Dermis microvascular lymphatic vessel endothelial cell (primary cell): ENCODE measurements at regions not wholly inside any gene's neighbourhood (a gene's known extent, or its start where the extent isn't known, plus 50 kb on each side); places are given as distances from the start of the nearest gene placed in this dataset.
"Not testable (repeated sequence)": the region's sequence is repeated elsewhere in the genome, so short reads cannot be mapped to it uniquely, and the experiment has no call there.

Experiments used
- DNase-seq, 2 donors: peaks; one replicate each; pipeline versions ENCODE4 v3.0.0 to v3.0.0-alpha.2; 2010; ENCODE audit warnings: low read depth in 2 of 2

DNA sequence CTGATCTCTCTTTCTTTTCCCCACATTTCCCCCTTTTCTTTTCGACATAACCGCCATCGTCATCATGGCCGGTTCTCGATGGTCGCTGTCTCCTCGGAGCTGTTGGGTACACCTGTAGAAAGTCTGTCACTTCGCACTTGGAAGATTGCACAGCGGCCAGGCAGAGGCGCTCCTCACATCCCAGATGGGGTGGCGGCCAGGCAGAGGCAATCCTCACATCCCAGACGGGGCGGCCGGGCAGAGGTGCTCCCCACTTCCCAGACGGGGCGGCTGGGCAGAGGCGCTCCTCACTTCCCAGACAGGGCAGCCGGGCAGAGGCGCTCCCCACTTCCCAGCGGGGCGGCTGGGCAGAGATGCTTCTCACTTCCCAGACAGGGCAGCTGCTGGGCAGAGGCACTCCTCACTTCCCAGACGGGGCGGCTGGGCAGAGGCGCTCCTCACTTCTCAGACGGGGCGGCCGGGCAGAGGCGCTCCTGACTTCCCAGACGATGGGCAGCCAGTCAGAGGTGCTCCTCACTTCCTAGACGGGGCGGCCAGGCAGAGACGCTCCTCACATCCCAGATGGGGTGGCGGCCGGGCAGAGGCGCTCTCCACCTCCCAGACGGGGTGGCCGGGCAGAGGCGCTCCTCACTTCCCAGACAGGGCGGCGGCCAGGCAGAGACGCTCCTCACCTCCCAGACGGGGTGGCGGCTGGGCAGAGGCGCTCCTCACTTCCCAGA lies 110.7 kb downstream of the C5orf15 start:
- DNase-seq = not testable (repeated sequence)

DNA sequence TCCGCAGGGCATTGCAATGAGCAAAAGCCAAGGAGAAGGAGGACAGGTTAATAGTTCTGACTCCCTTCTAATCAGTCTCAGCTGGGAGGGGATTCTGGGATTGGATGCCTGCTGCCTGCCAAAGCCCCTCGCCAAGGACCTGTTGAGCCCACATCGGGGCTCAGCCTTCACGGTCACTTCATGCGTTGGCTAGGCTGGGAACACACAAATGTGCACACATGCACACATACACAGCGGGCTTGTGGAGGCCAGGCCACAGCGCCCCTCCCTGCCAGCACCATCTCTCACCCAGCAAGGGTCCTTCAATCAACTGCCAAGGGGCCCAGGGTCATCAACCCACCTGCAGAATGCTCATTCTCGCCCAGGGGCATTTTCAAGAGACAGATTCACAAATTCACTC lies 113.9 kb downstream of the C5orf15 start:
- no peak for DNase-seq

DNA sequence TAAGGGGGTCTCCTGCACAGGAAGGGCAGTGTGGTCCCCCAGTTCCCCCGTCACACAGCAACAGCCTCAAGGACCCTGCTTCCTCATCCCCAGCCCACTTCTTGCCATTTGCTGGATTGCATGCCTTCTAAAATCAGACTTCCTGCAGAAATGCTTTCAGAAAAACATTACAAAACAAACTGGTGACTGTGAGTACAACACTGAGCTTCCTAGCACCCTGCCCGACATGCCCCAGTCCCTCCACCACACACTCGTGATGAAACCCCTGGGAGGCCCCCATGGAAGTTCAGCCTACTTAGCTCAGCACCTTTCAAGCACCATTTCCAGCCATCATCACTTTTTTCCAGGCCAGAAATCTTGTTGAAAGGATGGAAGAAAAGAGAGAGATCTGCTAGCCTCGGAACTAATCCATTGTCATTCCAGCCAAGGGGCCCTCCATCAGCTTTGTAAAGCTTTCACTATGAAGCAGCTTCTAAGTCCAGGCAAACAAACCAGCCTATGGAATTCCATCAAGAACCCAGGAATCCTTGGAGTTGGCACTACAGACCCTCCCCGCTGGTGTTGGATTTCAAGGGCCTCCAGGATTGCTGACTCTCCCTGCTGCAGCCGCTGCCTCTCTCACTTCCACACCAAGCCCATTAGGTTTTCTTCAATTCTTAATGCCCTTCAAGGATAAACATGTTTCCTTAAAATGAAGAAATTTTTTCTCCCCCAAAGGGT lies 114.6 kb downstream of the C5orf15 start:
- no peak for DNase-seq

DNA sequence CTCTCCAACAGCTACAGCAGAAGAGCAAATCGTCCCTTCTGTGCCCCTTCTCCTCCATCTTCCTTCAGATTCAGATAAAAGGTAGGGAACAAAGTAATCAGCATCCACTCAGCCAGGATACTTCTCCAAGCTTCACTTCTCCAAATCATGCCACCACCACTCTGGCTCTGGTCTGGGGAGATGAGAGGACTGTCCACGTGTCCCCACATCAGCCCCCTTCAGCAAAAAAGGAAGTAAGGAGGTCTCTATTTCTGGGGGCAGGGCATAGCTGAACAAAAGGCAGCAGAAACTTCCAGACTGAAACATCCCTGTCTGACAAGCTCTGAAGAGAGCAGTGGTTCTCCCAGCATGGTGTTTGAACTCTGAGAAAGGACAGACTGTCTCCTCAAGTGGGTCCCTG lies 116.9 kb downstream of the C5orf15 start:
- DNase-seq = no peak

DNA sequence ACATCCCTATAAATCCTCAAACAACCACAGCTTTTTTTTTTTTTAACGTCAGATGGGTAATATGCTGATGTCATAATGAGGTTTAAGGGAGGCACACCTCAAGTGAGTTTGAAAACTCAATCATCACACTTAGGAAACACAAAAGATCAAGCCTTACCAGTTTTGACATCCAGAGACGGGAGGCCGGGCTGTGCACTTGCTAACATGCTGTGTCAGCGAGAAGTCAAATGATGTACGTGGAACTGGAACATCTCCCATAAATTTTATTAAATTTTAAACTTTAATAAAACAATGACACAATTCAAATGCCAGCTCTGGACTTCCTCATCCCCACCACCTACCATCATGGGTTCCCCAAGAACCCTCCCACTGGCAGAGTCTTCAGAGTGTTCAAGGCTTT lies 117.6 kb downstream of the C5orf15 start:
- DNase-seq = no peak

DNA sequence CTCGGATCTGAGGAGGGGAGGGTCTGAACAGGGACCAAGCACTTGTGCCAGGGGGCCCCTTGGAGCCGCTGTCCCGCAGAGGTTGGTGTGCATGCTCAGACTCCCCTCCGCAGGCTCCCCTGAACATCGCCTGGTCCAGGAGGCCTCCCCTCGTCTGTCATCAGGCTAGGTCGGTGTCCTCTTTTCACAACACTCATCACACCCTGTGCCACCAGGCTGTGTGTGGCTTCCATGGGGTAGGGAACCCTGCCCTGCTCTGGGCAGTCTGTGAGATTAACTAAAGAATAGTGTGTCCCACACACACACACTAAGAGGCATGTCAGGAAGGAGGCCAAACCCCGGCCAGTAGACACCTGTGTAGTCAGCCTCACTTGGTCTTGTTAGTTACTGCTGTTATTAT lies 119.3 kb downstream of the C5orf15 start:
- DNase-seq = no peak

DNA sequence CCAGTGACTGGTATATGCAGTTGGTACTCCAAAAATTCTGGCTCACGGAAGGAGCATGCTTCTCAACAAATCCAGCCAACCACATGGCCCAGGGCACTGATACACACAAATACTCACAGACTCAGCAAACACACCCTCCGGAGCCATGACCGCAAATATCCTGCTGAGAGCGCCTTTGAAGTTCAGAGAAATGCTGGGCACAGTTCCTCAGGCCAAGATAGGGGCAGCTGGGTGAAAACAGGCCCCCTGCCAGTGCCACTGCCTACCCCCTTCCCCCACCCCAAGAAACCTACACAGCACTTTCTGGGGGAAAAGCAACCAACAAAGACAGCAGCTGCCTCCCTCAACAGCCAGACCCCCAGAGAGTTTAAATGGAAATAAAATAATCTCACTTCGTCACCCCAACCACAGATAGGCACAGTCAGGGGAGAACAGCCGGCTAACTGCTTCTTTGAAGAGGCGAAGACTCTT lies 120.0 kb downstream of the C5orf15 start:
- no peak for DNase-seq

DNA sequence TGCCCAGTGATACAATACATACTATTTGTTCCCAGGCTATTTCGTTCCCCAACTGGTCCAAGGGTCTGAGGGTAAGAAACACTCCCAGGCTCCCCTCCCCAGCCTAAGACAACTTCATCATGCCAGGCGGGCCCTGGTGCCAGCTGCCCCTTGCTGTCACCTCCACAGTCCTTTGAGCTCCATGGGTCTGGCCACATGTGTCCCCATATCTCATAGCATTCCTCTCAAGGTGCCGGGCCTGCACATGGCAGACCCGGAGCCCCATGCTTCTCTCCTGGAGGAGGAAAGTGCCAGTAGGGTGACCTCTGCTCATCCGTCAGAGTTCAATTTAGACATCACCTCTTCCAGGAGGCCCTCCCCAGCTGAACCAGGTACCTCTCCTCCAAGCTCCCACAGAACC lies 120.5 kb downstream of the C5orf15 start:
- no peak for DNase-seq

DNA sequence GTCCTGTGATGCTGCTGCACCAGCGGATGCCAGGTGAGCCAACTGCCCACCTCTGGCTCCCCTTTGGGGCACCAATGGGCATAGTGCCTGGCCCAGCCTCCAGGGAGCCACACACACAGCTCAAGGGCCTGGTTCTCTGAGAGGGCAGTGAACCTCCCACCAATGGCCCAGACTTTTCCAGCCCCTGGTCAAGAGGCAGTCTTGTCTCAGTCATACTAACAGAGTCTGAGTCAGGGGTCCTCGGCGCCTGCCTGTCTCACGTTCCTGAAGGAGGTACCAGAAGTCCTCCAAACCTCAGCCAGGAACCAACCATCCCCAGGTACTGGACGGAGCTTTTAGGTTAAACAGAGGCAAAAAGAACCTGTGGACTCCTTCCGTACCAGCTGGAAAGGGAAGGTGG lies 121.1 kb downstream of the C5orf15 start:
- DNase-seq = no peak

DNA sequence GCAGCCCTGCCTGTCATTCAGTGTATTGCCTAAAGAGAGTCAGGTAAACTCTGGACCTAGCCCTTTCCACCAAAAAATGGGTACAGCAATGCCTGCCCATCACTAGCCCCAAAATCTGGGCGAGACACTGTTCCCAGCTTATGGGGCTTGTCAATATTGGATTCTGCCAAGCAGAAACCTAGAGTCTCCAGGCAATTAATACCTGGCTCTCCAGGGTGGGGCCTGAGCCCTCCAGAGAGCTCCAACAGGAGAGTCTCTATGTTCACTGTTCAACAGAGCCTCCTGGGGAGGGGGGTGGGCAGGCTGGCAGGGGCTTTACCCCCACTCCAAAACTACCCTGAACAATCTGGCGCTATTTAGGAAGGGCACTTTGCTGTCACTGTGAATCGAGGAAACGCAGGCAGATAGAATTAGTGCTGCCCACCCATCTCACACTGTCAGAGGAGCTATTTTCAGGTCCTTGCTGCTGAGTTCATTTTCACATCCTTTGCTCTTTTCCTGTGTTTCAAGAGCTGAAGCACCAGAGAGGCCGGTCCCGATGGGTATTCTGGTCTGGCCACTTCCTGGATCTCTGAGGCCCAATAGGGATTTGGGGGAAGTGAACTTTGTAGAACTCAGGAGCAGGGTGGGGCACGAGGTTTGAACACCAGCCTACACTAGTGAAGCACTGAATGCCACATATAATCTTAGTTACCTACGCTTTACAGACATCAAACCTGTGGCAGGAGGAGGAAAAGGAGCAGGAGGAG lies 121.8 kb downstream of the C5orf15 start:
- no peak for DNase-seq

DNA sequence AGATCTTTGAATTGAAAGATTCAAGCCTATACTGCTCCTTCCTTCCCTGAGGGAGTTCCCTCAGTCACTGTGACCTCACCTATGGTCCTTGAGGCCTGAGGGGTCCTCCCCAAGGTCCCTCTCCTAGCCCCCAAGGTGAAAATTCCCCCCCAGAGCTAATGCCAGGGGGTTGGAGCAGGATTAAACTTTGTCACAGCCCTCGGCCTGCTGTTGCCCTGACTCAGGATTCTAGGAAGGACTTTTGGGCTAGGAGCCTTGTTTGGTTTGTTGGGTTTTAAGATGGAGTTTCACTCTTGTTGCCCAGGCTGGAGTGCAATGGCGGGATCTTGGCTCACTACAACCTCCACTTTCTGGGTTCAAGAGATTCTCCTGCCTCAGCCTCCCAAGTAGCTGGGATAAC lies 123.2 kb downstream of the C5orf15 start:
- DNase-seq = no peak

DNA sequence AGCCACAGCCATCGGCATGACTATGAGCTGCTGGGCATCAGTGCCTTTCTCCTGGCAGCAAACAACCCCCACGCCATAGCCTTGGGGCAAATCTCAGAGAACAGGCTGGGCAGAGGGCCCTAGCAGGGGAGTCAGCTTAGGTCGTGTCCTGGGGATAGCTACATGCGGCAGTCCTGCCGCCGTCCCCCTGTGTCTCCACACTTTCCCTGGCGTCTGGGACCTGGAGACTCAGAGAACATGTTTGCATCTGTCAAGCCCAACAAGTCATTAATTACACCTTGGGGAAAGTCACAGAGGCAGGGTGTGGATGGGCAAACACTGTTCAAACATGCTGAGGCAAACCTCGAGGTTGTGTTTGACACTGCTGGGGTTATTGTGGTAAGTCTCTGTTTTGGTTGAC lies 123.6 kb downstream of the C5orf15 start:
- no peak for DNase-seq

DNA sequence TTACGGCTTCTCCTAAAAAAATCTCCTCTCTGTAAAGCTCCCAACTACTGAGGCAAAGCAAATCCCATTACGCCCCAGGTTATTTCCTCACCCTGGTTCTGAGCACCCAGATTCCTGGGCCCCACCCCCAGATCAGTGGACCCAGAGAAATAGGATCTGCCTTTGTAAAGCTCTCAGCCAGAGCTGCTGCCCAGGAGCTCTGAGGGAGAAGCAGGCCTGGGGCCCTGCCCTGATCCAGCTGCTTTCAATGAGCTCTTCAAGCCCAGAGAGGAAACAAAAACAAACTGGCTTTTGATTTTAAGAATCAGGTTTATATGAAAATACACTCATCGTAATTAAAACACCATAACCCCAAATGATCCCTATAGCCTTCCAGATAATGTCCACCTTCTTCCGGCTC lies 124.5 kb downstream of the C5orf15 start:
- DNase-seq = no peak

DNA sequence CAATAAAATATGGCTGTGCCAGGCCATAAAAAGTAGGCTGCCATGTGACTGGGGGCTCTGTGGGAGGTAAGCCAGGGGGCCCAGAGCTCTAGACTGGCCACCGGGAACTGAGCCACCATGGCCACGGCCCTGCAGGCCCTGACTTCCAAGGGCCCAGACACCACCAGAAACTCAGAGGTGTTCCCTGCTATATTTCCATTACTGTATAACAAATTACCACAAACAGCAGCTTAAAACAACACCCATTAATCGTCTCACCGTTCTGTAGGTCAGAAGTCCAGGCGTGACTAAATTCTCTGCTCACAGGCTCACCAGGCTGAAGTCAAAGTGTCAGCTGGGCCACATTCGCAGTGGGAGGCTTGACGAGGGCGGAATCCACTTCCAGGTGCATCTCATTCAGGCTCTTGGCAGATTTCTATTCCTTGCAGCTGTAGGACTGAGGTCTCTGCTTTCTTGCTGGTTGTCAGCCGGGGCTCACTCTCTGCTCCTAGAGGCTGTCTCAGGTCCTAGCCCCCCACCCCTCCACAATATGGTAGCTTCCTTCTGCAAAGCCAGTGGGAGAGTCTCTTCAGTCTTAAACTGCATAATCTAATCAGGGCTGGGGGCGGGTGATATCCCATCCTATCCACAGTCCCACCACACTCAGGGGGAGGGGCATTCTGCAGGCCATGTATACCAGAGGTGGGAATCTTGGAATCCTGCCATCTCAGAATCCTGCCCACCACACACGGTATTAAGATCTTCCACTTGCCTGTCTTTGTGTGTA lies 125.4 kb downstream of the C5orf15 start:
- DNase-seq = no peak

DNA sequence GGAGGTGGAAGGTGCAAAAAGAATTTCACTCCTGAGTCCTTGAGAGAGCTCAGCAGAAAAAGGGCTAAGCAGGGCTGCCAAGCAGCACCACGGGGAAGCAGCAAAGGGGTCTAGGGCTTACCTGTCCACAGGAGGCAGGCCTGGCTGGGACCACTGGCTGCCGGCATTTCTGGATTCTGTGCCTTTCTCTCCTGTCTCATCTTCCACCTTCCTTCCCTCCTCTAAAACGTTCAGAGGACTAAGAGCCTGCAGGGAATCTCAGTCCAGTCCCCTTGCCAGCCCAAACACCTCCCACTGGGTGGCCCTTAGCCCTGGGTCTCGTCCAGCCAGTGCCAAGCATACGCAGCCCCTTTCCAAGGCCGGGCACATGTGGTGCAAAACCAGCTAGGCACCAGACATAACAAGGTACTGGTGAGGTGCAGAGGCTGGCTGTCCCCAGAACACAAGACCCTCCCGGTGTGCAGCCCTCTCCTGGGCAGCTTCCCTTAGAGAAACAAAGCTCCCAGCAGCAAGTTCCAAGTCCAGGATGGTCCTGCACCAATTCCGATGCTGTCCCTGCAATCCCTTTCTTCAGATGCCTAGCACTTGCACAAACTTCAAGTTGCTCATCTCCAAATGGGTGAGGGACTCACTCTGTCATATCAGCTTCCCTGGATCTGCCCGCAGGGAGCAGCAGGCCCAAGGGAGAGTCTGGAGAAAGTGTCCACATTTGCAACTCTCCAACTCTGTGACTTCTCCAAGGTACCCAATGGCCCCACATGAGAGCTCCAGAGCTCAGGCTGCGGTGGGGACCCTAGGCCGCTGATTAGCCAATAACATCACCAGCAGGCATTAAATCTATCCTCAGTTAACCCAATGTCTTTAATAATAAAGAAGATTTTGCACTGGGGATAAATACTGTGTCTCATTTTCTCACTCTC lies 126.3 kb downstream of the C5orf15 start:
- no peak for DNase-seq

DNA sequence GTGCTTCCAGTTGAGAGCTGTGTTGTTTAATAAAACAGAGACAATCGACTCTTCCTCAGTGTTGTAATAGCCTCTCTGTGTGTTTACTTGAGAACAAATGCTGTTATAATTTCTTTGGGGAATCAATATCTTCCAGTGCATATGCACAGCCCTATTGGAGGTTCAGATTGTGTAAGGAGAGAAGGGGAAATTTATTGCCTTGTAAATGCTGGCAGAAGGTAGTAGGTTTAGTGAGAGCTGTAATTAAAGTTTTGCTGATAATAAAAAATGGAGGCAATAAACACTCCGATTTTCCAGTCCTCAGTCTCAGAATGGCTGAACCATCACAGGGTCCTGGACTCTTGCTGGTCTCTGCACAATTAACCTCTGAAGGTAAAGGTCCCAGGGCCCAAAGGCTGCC lies 128.3 kb downstream of the C5orf15 start:
- DNase-seq = no peak

DNA sequence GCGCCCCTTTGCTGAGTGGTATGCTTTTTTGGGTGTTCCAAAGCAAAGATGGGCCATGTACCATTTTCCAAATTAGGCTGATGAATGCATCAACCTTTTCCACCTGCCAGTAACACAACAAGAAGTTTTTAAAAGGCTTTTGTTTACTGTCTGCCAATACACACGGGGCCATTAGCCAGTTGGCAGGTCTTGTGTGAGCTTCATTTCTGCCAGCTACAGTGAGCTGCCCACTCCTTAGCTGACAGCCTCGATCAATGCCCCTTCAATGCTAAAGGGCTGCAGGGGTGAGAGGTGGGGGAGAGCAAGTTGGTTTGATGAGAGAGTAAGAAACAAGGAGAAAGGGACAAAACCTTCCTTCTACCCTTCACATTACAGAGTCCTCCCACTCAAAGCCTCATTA lies 128.7 kb downstream of the C5orf15 start:
- DNase-seq = no peak

DNA sequence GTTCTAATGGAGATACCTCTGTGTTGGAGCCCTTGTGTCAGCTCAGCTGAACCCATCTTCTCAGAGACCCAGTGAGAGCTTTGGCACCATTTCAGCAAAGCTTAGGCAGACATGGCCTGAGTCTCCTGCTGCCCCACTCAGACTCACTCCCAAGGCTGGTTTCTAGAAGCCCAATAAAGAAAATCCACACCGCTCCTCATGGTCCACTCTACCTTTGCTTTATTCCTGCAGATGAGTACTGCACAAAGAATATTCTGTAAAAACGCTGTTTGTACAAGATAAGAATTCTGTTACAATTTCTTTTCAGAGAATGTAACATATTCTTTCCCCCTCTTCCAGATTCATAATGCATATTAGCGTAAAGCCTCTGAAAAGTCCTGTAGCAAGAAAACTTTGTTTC lies 129.3 kb downstream of the C5orf15 start:
- DNase-seq = no peak

DNA sequence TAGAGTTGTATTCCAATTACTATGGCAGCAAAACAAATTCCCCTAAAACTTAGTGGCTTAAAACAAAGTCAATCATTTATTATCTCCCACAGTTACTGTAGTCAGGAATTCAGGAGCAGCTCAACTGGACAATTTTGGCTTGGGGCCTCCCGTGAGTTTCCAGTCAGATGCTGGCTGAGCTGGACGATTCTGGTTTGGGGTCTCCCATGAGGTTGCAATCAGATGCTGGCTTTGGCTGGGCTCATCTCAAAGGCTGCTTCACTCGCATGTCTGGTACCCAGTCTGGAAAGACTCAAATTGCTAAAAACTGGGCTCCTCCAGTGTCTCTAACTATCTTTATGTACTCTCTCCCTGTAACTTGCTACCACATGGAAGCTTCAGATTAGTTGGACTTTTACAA lies 130.1 kb downstream of the C5orf15 start:
- no peak for DNase-seq

DNA sequence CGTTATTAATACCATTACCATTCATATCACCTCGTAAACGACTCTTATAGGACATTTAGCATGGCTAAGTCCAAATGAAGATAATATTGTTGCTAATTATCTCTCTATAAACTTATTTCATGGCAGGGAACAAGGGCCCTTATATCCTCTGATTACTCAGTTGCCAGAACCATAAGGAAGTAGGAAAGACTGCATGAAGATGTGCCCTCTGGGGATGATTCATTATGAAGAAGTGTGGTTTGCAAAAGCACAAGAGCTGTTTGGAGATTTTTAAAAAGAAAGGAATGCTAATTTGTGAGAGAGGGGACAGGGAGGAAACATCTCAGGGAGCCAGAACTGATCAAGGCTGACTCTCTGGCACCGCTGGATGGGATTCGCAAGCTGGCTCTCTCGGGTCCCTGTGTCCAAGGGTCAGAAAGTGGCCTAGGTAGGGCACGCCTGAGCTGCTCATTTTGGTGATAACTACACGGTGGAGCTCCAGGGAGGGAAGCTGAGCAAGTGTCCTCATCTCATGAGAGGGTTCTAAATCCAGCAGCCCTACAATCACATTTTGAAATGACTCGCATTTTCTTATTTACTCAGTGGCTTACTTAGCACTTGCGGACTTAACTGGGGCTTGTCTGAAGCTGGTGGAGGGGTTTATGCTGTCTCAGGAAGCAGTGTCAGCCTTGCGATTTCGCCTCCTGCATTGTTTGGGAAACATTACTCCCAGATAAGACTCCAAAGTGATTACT lies 136.8 kb downstream of the C5orf15 start:
- peak in 1 of 2 donors; percentile 74 for DNase-seq
